ENCODE measurements at regions not wholly inside any gene's neighbourhood (a gene's known extent, or its start where the extent isn't known, plus 50 kb on each side); places are given as distances from the start of the nearest gene placed in this dataset.

GRCh38 chr2:143906850-143907249 lies 613.1 kb downstream of the ZEB2 start:
- DNase-seq: no peak

GRCh38 chr2:143905587-143905986 lies 614.3 kb downstream of the ZEB2 start:
- DNase-seq: no peak

GRCh38 chr2:143903172-143903856 lies 616.6 kb downstream of the ZEB2 start:
- no peak for DNase-seq

GRCh38 chr2:143901185-143901842 lies 618.6 kb downstream of the ZEB2 start:
- DNase-seq: no peak

GRCh38 chr2:143899987-143900386 lies 619.9 kb downstream of the ZEB2 start:
- DNase-seq: no peak

GRCh38 chr2:143893371-143893770 lies 626.5 kb downstream of the ZEB2 start:
- DNase-seq: no peak

- no peak for DNase-seq
Measured at GRCh38 chr2:143891879-143892308, 628.0 kb downstream of the ZEB2 start.

GRCh38 chr2:143890798-143891197 lies 629.1 kb downstream of the ZEB2 start:
- no peak for DNase-seq

- no peak for DNase-seq
Measured at GRCh38 chr2:143889216-143889615, 630.7 kb downstream of the ZEB2 start.

GRCh38 chr2:143885461-143885860 lies 634.5 kb downstream of the ZEB2 start:
- DNase-seq: no peak

GRCh38 chr2:143881246-143881645 lies 638.7 kb downstream of the ZEB2 start:
- no peak for DNase-seq

GRCh38 chr2:143877876-143878530 lies 641.9 kb downstream of the ZEB2 start:
- DNase-seq: no peak

GRCh38 chr2:143877056-143877455 lies 642.9 kb downstream of the ZEB2 start:
- DNase-seq: no peak

- no peak for DNase-seq
Measured at GRCh38 chr2:143875295-143876233, 644.4 kb downstream of the ZEB2 start.

- DNase-seq: no peak
Measured at GRCh38 chr2:143873886-143874285, 646.0 kb downstream of the ZEB2 start.

GRCh38 chr2:143870696-143871095 lies 649.2 kb downstream of the ZEB2 start:
- no peak for DNase-seq

- no peak for DNase-seq
Measured at GRCh38 chr2:143856978-143857377, 662.9 kb downstream of the ZEB2 start.

GRCh38 chr2:143852759-143853158 lies 667.2 kb downstream of the ZEB2 start:
- no peak for DNase-seq

GRCh38 chr2:143850084-143850483 lies 669.8 kb downstream of the ZEB2 start:
- no peak for DNase-seq

- no peak for DNase-seq
Measured at GRCh38 chr2:143847257-143847656, 672.7 kb downstream of the ZEB2 start.

GRCh38 chr2:143844986-143845385 lies 674.9 kb downstream of the ZEB2 start:
- no peak for DNase-seq

- no peak for DNase-seq
Measured at GRCh38 chr2:143843686-143844085, 676.2 kb downstream of the ZEB2 start.

GRCh38 chr2:143842836-143843235 lies 677.1 kb downstream of the ZEB2 start:
- DNase-seq: no peak

All from CD4-positive, alpha-beta T cell treated with Interleukin-1 beta for 1 hour (primary cell).